ENCODE measurements at regions not wholly inside any gene's neighbourhood (a gene's known extent, or its start where the extent isn't known, plus 50 kb on each side); places are given as distances from the start of the nearest gene placed in this dataset.

GRCh38 chr7:12158334-12159060 is 52.6 kb upstream of the TMEM106B start:
- Histone ChIP-seq H3K27ac (no peak overlapping the region), H3K36me3 (no peaks in the 10 kb centered on the region), H3K9me3 (no peaks in the 10 kb centered on the region), H3K4me3 (no peak overlapping the region), H3K4me1 (ENCODE audit: control insufficient read depth in 1 of 2, low read depth in 2 of 2) (no peaks in the 10 kb centered on the region), H3K27me3 (replicated peaks; ENCODE audit: insufficient read depth) (no peaks in the 10 kb centered on the region)
- TF ChIP-seq CTCF (IDR thresholded peaks at IDR 0.05) = no peak
- DNase-seq (ENCODE audit: low spot score) (no peak), ATAC-seq (ENCODE audit: insufficient number of reproducible peaks, low FRiP score, low read depth) (no peak)

DNA sequence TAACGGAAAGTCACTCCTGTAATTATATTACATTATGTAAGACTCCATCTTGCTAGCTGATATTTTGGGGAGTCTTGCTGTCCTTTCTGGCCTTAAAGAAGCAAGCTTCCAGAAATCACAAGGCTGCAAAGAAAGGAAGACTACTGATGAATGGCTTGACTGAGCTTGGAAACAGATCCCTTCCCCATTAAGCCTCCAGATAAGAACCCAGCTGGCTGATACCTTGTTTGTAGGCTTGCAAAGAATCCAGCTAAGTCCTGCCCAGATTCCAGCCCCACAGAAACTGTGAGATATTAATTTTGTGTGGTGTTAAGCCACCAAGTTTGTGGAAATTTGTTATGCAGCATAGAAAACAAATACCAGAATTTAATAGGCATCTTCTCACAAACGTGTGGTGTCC is 49.9 kb upstream of the TMEM106B start:
- Histone ChIP-seq H3K27ac (no peak overlapping the region), H3K9me3 (no peaks in the 10 kb centered on the region), H3K4me1 (ENCODE audit: control insufficient read depth in 1 of 2, low read depth in 2 of 2) (no peaks in the 10 kb centered on the region), H3K27me3 (replicated peaks; ENCODE audit: insufficient read depth) (no peaks in the 10 kb centered on the region), H3K4me3 (no peak overlapping the region), H3K36me3 (no peaks in the 10 kb centered on the region)
- no peak for TF ChIP-seq CTCF (IDR thresholded peaks at IDR 0.05)
- no peak for DNase-seq (ENCODE audit: low spot score)
- no peak for ATAC-seq (ENCODE audit: insufficient number of reproducible peaks, low FRiP score, low read depth)

All from thoracic aorta (tissue), 2 donors.